ENCODE measurements at regions not wholly inside any gene's neighbourhood (a gene's known extent, or its start where the extent isn't known, plus 50 kb on each side); places are given as distances from the start of the nearest gene placed in this dataset.

DNA sequence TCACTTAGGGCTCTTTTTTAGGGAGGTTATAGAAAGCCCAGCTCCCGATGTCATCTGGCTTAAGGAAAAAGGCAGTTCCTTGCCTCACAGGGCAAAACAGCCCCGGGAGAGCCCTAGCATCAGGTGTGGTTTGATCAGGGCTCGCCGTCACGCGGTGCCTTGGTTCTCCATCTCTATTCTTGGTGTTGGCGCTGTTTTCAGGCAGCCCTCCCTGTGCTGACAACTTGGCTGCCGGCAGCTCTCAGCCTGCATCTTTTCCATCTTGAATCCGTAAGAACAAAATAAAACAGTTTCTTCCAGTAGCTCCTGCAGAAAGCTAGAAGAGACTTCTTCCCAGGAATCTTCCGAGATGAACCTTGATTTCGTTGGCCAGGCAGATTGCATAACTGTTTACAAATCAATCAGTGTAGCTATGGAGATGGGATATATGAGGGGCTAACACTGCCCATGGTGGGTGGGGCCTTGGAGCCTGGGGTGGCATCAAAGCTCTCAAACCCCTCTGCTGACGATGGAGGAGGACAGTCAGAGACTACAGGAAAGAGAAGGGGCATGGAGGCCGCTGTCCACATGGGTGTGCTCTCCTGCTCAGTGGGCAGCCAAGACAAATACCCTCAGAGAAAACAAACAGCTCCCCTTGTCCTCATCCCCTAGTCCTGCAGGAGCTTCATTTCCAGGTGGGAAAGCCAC, 370.7 kb upstream of the C1orf174 start:
- H3K79me2 ChIP-seq (ENCODE audit: insufficient read depth, low read length), result no peaks in the 10 kb centered on the region
- H3K9me3 ChIP-seq (ENCODE audit: low read depth, low read length), result no peaks in the 10 kb centered on the region
- no peaks in the 10 kb centered on the region for H3K36me3 ChIP-seq (ENCODE audit: insufficient read depth, low read length)
- no peak overlapping the region for H2AFZ ChIP-seq (ENCODE audit: low read length)
- H4K20me1 ChIP-seq (ENCODE audit: insufficient read depth, low read length), result no peaks in the 10 kb centered on the region
- no peak for DNase-seq (ENCODE audit: insufficient read length, low spot score, missing footprints)
- H3K27ac ChIP-seq (ENCODE audit: low read depth, low read length), result no peak overlapping the region
- no peaks in the 10 kb centered on the region for H3K4me1 ChIP-seq (ENCODE audit: insufficient read depth, low read length)
- no peaks in the 10 kb centered on the region for H3K27me3 ChIP-seq (ENCODE audit: insufficient read depth, low read length)
- no peak overlapping the region for H3K4me2 ChIP-seq (ENCODE audit: insufficient read depth, low read length)
- TF ChIP-seq, protein P1, sequence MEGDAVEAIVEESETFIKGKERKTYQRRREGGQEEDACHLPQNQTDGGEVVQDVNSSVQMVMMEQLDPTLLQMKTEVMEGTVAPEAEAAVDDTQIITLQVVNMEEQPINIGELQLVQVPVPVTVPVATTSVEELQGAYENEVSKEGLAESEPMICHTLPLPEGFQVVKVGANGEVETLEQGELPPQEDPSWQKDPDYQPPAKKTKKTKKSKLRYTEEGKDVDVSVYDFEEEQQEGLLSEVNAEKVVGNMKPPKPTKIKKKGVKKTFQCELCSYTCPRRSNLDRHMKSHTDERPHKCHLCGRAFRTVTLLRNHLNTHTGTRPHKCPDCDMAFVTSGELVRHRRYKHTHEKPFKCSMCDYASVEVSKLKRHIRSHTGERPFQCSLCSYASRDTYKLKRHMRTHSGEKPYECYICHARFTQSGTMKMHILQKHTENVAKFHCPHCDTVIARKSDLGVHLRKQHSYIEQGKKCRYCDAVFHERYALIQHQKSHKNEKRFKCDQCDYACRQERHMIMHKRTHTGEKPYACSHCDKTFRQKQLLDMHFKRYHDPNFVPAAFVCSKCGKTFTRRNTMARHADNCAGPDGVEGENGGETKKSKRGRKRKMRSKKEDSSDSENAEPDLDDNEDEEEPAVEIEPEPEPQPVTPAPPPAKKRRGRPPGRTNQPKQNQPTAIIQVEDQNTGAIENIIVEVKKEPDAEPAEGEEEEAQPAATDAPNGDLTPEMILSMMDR (IDR thresholded peaks at IDR 0.05; ENCODE audit: extremely low read depth, low read depth, low read length), result no peak
- no peak overlapping the region for H3K4me3 ChIP-seq (ENCODE audit: insufficient read depth, low read length)

DNA sequence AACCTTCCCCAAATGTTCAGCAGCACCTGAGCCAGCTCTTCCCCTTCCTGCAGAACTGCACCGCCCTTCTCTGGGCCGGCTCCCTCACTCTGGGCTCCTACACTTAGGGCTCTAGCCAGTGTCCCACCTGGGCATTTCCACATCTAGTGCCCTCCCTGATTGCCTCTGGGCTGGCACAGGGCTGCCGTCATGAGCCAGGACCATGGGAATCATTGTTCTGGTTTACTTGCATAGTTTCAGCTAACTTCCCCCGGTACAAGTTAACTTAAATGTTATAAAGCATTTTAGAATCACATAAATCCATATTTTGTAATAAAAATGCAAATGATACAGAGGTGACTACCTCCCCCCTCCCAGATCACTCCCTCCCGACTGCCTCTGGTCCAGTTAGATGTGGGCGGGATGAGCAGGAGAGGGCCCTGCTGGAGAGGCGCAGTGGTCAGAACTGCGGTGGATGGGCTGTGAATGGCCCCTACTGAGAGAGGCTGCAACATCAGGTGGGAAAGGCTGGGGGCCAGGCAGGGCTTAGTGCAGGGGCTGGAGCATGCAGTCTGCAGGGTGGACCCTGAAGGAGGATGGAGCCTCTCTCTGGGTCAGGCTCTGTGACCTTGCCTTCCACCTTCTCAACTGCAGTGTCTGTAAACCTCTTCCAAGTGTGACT, 371.4 kb upstream of the C1orf174 start:
- Histone ChIP-seq H3K4me2 (ENCODE audit: insufficient read depth, low read length) (no peak overlapping the region), H2AFZ (ENCODE audit: low read length) (no peak overlapping the region), H3K9me3 (ENCODE audit: low read depth, low read length) (no peaks in the 10 kb centered on the region), H3K79me2 (ENCODE audit: insufficient read depth, low read length) (no peaks in the 10 kb centered on the region), H3K36me3 (ENCODE audit: insufficient read depth, low read length) (no peaks in the 10 kb centered on the region), H3K4me3 (ENCODE audit: insufficient read depth, low read length) (no peak overlapping the region), H3K27ac (ENCODE audit: low read depth, low read length) (no peak overlapping the region), H4K20me1 (ENCODE audit: insufficient read depth, low read length) (no peaks in the 10 kb centered on the region), H3K27me3 (ENCODE audit: insufficient read depth, low read length) (no peaks in the 10 kb centered on the region), H3K4me1 (ENCODE audit: insufficient read depth, low read length) (no peaks in the 10 kb centered on the region)
- no peak for DNase-seq (ENCODE audit: insufficient read length, low spot score, missing footprints)
- TF ChIP-seq, protein P1 (IDR thresholded peaks at IDR 0.05; ENCODE audit: extremely low read depth, low read depth, low read length), result no peak

DNA sequence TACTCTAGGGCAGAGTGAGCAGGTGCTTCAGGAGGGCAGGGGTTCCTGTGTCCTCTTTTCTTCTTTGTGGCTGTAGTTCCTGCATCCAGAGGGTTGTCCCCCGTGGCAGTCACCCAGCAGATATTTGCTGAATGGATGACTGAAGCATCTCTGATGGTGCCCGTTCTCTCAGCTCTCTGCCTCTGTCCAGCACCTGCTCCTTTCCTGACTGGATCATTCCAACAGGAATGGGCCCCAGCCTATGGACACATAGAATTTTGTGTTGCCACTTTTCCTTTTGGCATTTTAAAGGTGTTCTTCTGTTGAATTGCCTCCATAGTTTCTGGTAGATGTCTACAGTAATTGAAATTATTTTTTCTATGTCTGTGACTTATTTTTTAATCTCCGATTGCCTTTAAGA, 372.5 kb upstream of the C1orf174 start:
- no peak overlapping the region for H3K27ac ChIP-seq (ENCODE audit: low read depth, low read length)
- no peaks in the 10 kb centered on the region for H3K36me3 ChIP-seq (ENCODE audit: insufficient read depth, low read length)
- no peaks in the 10 kb centered on the region for H3K4me1 ChIP-seq (ENCODE audit: insufficient read depth, low read length)
- no peaks in the 10 kb centered on the region for H4K20me1 ChIP-seq (ENCODE audit: insufficient read depth, low read length)
- H3K4me2 ChIP-seq (ENCODE audit: insufficient read depth, low read length), result no peak overlapping the region
- no peak for DNase-seq (ENCODE audit: insufficient read length, low spot score, missing footprints)
- TF ChIP-seq, protein P1 (IDR thresholded peaks at IDR 0.05; ENCODE audit: extremely low read depth, low read depth, low read length), result no peak
- H3K4me3 ChIP-seq (ENCODE audit: insufficient read depth, low read length), result no peak overlapping the region
- H2AFZ ChIP-seq (ENCODE audit: low read length), result no peak overlapping the region
- no peaks in the 10 kb centered on the region for H3K79me2 ChIP-seq (ENCODE audit: insufficient read depth, low read length)
- no peaks in the 10 kb centered on the region for H3K9me3 ChIP-seq (ENCODE audit: low read depth, low read length)
- no peaks in the 10 kb centered on the region for H3K27me3 ChIP-seq (ENCODE audit: insufficient read depth, low read length)

DNA sequence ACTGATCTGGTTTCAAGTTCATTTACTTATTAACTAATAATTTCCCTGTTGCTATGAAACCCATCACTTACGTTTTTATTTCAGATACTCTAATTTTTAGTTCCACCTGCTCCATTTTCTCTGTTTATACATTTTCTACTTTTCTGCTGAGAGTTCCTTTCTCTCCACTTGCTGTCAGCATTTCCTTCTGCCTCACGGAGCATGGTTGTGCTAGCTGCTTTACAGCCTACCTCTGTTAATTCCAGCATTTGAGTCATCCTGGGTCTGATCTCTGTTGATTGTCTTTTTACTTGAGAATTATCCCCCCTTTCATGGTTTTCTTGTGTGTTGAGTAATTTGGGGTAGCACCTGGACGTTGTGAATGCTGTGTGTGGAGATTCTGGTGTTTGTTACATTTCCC, 373.2 kb upstream of the C1orf174 start:
- H3K4me3 ChIP-seq (ENCODE audit: insufficient read depth, low read length), result no peak overlapping the region
- no peaks in the 10 kb centered on the region for H3K79me2 ChIP-seq (ENCODE audit: insufficient read depth, low read length)
- TF ChIP-seq, protein P1 (IDR thresholded peaks at IDR 0.05; ENCODE audit: extremely low read depth, low read depth, low read length), result no peak
- H4K20me1 ChIP-seq (ENCODE audit: insufficient read depth, low read length), result no peaks in the 10 kb centered on the region
- no peaks in the 10 kb centered on the region for H3K4me1 ChIP-seq (ENCODE audit: insufficient read depth, low read length)
- no peak overlapping the region for H2AFZ ChIP-seq (ENCODE audit: low read length)
- no peak overlapping the region for H3K27ac ChIP-seq (ENCODE audit: low read depth, low read length)
- no peaks in the 10 kb centered on the region for H3K9me3 ChIP-seq (ENCODE audit: low read depth, low read length)
- no peaks in the 10 kb centered on the region for H3K36me3 ChIP-seq (ENCODE audit: insufficient read depth, low read length)
- no peak overlapping the region for H3K4me2 ChIP-seq (ENCODE audit: insufficient read depth, low read length)
- H3K27me3 ChIP-seq (ENCODE audit: insufficient read depth, low read length), result no peaks in the 10 kb centered on the region
- DNase-seq (ENCODE audit: insufficient read length, low spot score, missing footprints), result no peak

All from osteoblast (primary cell).